DND-41 (cell line): ENCODE measurements at regions not wholly inside any gene's neighbourhood (a gene's known extent, or its start where the extent isn't known, plus 50 kb on each side); places are given as distances from the start of the nearest gene placed in this dataset.
A peak's percentile ranks its signal among the peaks of the same experiment; 100 is the strongest.

Source experiments
- ATAC-seq: fragments of 200-7000 bp; cut with Tn5 transposase; 3 replicates; pipeline ENCODE4 v1.9.1; 2021; ENCODE audit warnings: low read depth; ENCODE audit not compliant: insufficient read depth
- DNase-seq: peaks from one replicate; pipeline ENCODE4 v3.0.0-alpha.2; 2020
- H2AFZ ChIP-seq: 2 replicates; pipeline ENCODE4 v1.6.0; 2012; ENCODE audit warnings: low read depth, low read length
- H3K27ac ChIP-seq: 2 replicates; pipeline ENCODE4 v1.5.1; 2012; ENCODE audit warnings: low read length, inconsistent platforms
- H3K27me3 ChIP-seq: fragments of 200-600 bp; sonication (generic); 2 replicates; pipeline ENCODE4 v1.6.0; 2012; ENCODE audit warnings: low read length, mild to moderate bottlenecking, inconsistent platforms; ENCODE audit not compliant: insufficient read depth, poor library complexity
- H3K36me3 ChIP-seq: 2 replicates; pipeline ENCODE4 v1.5.1; 2012; ENCODE audit warnings: low read length, inconsistent platforms; ENCODE audit not compliant: insufficient read depth
- H3K4me1 ChIP-seq: 2 replicates; pipeline ENCODE4 v1.5.1; 2012; ENCODE audit warnings: mild to moderate bottlenecking, low read length; ENCODE audit not compliant: insufficient read depth
- H3K4me2 ChIP-seq: 2 replicates; pipeline ENCODE4 v1.6.0; 2012; ENCODE audit warnings: mild to moderate bottlenecking, moderate library complexity, low read length, inconsistent platforms; ENCODE audit not compliant: insufficient read depth
- H3K4me3 ChIP-seq, 2 experiments: fragments of 200-600 bp in 1 of 2; shearing (Covaris generic) in 1 of 2; 2 replicates each; pipeline ENCODE4 v1.5.1; 2012 to 2016; ENCODE audit warnings: inconsistent platforms in 2 of 2, low read length in 2 of 2, mild to moderate bottlenecking in 2 of 2, low read depth in 1 of 2, moderate library complexity in 1 of 2
- H3K79me2 ChIP-seq: 2 replicates; pipeline ENCODE4 v1.6.0; 2012; ENCODE audit warnings: low read length, inconsistent platforms; ENCODE audit not compliant: insufficient read depth
- H3K9ac ChIP-seq: 2 replicates; pipeline ENCODE4 v1.6.0; 2012; ENCODE audit warnings: low read depth, mild to moderate bottlenecking, inconsistent platforms, low read length, moderate library complexity
- H3K9me3 ChIP-seq: 2 replicates; pipeline ENCODE4 v1.5.1; 2012; ENCODE audit warnings: low read length, moderate library complexity, mild to moderate bottlenecking, inconsistent platforms; ENCODE audit not compliant: insufficient read depth, severe bottlenecking
- H4K20me1 ChIP-seq: 2 replicates; pipeline ENCODE4 v1.6.0; 2012; ENCODE audit warnings: low read length; ENCODE audit not compliant: insufficient read depth
- EZH2 ChIP-seq: IDR thresholded peaks from 3 replicates; pipeline ENCODE4 v1.6.1; 2012; ENCODE audit warnings: borderline replicate concordance, low read depth, mild to moderate bottlenecking, moderate library complexity, low read length, inconsistent platforms; ENCODE audit not compliant: severe bottlenecking
- TF ChIP-seq, protein P1 (sequence below): IDR thresholded peaks from 2 replicates; pipeline ENCODE4 v1.5.1; 2012; ENCODE audit warnings: borderline replicate concordance, low read length, moderate library complexity, mild to moderate bottlenecking; ENCODE audit not compliant: poor library complexity, severe bottlenecking; ENCODE audit errors: extremely low read depth

DNA sequence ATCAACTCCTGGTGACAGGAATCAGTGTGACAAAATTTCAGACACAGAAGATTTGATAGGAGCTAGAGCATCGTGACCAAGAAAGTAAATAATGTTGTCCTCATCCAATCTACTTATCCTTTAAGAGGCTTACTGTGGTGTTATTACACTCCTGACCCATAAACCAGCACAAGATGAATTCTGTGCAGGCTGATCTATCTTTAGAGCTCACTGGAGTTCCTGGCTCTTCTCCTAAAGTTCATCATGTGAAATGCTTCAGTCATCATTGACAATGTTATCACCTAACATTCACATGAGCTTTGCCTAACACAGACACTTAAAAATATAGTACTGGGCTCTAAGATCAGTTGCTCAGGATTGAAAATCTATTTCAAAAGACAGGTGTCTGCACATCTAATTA is 271.0 kb upstream of the HSF2 start:
- H3K36me3 ChIP-seq = no peaks in the 10 kb centered on the region
- no peak for DNase-seq
- no peaks in the 10 kb centered on the region for H3K9me3 ChIP-seq
- no peaks in the 10 kb centered on the region for H3K79me2 ChIP-seq
- no peak overlapping the region for H3K27ac ChIP-seq
- H4K20me1 ChIP-seq = no peaks in the 10 kb centered on the region
- no peak overlapping the region for H3K4me2 ChIP-seq
- no peak overlapping the region for H3K9ac ChIP-seq
- no peak overlapping the region for H3K4me3 ChIP-seq
- H3K4me1 ChIP-seq = peaks cover 4% of the 10 kb centered on the region; the same call in 1 of the 2 replicates
- H3K27me3 ChIP-seq = no peaks in the 10 kb centered on the region
- no peak for ATAC-seq
- TF ChIP-seq EZH2 = no peak
- TF ChIP-seq, protein P1, sequence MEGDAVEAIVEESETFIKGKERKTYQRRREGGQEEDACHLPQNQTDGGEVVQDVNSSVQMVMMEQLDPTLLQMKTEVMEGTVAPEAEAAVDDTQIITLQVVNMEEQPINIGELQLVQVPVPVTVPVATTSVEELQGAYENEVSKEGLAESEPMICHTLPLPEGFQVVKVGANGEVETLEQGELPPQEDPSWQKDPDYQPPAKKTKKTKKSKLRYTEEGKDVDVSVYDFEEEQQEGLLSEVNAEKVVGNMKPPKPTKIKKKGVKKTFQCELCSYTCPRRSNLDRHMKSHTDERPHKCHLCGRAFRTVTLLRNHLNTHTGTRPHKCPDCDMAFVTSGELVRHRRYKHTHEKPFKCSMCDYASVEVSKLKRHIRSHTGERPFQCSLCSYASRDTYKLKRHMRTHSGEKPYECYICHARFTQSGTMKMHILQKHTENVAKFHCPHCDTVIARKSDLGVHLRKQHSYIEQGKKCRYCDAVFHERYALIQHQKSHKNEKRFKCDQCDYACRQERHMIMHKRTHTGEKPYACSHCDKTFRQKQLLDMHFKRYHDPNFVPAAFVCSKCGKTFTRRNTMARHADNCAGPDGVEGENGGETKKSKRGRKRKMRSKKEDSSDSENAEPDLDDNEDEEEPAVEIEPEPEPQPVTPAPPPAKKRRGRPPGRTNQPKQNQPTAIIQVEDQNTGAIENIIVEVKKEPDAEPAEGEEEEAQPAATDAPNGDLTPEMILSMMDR = no peak
- no peak overlapping the region for H2AFZ ChIP-seq

GRCh38 chr6:122129313-122130025 is 270.0 kb upstream of the HSF2 start:
- Histone ChIP-seq H3K27me3 (no peaks in the 10 kb centered on the region), H3K79me2 (no peaks in the 10 kb centered on the region), H3K4me1 (peaks cover 4% of the 10 kb centered on the region; the same call in 1 of the 2 replicates), H3K36me3 (no peaks in the 10 kb centered on the region), H3K9me3 (no peaks in the 10 kb centered on the region), H3K9ac (no peak overlapping the region), H3K27ac (no peak overlapping the region), H4K20me1 (no peaks in the 10 kb centered on the region), H3K4me3 (no peak overlapping the region), H2AFZ (no peak overlapping the region), H3K4me2 (no peak overlapping the region)
- ATAC-seq = no peak
- TF ChIP-seq, protein P1 = no peak
- no peak for TF ChIP-seq EZH2
- DNase-seq = no peak

- no peaks in the 10 kb centered on the region for H3K36me3 ChIP-seq
- H3K4me1 ChIP-seq = peaks cover 4% of the 10 kb centered on the region; the same call in 1 of the 2 replicates
- H3K9me3 ChIP-seq = no peaks in the 10 kb centered on the region
- H3K27ac ChIP-seq = no peak overlapping the region
- H3K4me2 ChIP-seq = no peak overlapping the region
- no peaks in the 10 kb centered on the region for H3K79me2 ChIP-seq
- H3K4me3 ChIP-seq = no peak overlapping the region
- no peak overlapping the region for H3K9ac ChIP-seq
- TF ChIP-seq, protein P1 = no peak
- no peak for TF ChIP-seq EZH2
- ATAC-seq (peak; percentile 69), DNase-seq (no peak)
- H4K20me1 ChIP-seq = no peaks in the 10 kb centered on the region
- H3K27me3 ChIP-seq = no peaks in the 10 kb centered on the region
- no peak overlapping the region for H2AFZ ChIP-seq
Measured at GRCh38 chr6:122130026-122130348, 269.5 kb upstream of the HSF2 start.

- Histone ChIP-seq H3K36me3 (no peaks in the 10 kb centered on the region), H3K27me3 (no peaks in the 10 kb centered on the region), H3K27ac (no peak overlapping the region), H3K9me3 (no peaks in the 10 kb centered on the region), H3K9ac (no peak overlapping the region), H3K79me2 (no peaks in the 10 kb centered on the region), H3K4me2 (no peak overlapping the region), H2AFZ (no peak overlapping the region), H3K4me1 (peaks cover 4% of the 10 kb centered on the region; the same call in 1 of the 2 replicates), H3K4me3 (no peak overlapping the region), H4K20me1 (no peaks in the 10 kb centered on the region)
- DNase-seq = no peak
- TF ChIP-seq, protein P1 = no peak
- no peak for TF ChIP-seq EZH2
- ATAC-seq = no peak
Measured at GRCh38 chr6:122130518-122130917, 268.9 kb upstream of the HSF2 start.
